ENCODE measurements at regions not wholly inside any gene's neighbourhood (a gene's known extent, or its start where the extent isn't known, plus 50 kb on each side); places are given as distances from the start of the nearest gene placed in this dataset.

- DNase-seq = no peak
Measured at GRCh38 chr1:38375035-38375434, 328.4 kb upstream of the POU3F1 start.

- DNase-seq = no peak
Measured at GRCh38 chr1:38371505-38371844, 324.9 kb upstream of the POU3F1 start.

GRCh38 chr1:38370716-38371504, 324.3 kb upstream of the POU3F1 start:
- no peak for DNase-seq

- DNase-seq = no peak
Measured at GRCh38 chr1:38365242-38365641, 318.6 kb upstream of the POU3F1 start.

- DNase-seq = no peak
Measured at GRCh38 chr1:38361566-38361965, 315.0 kb upstream of the POU3F1 start.

- DNase-seq = no peak
Measured at GRCh38 chr1:38360807-38361206, 314.2 kb upstream of the POU3F1 start.

GRCh38 chr1:38353956-38354355, 307.4 kb upstream of the POU3F1 start:
- DNase-seq = no peak

GRCh38 chr1:38352869-38353268, 306.3 kb upstream of the POU3F1 start:
- DNase-seq = no peak

GRCh38 chr1:38347446-38348175, 301.0 kb upstream of the POU3F1 start:
- no peak for DNase-seq

- no peak for DNase-seq
Measured at GRCh38 chr1:38344716-38345115, 298.1 kb upstream of the POU3F1 start.

GRCh38 chr1:38341694-38342093, 295.1 kb upstream of the POU3F1 start:
- DNase-seq = no peak

- DNase-seq = no peak
Measured at GRCh38 chr1:38340409-38340808, 293.8 kb upstream of the POU3F1 start.

GRCh38 chr1:38337711-38338110, 291.1 kb upstream of the POU3F1 start:
- DNase-seq = no peak

- no peak for DNase-seq
Measured at GRCh38 chr1:38336961-38337360, 290.4 kb upstream of the POU3F1 start.

GRCh38 chr1:38336301-38336923, 289.8 kb upstream of the POU3F1 start:
- DNase-seq = no peak

GRCh38 chr1:38334930-38335592, 288.5 kb upstream of the POU3F1 start:
- no peak for DNase-seq

GRCh38 chr1:38332649-38333310, 286.2 kb upstream of the POU3F1 start:
- no peak for DNase-seq

- DNase-seq = no peak
Measured at GRCh38 chr1:38331496-38332210, 285.1 kb upstream of the POU3F1 start.

- DNase-seq = no peak
Measured at GRCh38 chr1:38330799-38331198, 284.2 kb upstream of the POU3F1 start.

GRCh38 chr1:38329644-38330043, 283.1 kb upstream of the POU3F1 start:
- no peak for DNase-seq

GRCh38 chr1:38328278-38329035, 281.9 kb upstream of the POU3F1 start:
- DNase-seq = no peak
